Renal cortex interstitium (tissue), 11 donors: ENCODE measurements at regions not wholly inside any gene's neighbourhood (a gene's known extent, or its start where the extent isn't known, plus 50 kb on each side); places are given as distances from the start of the nearest gene placed in this dataset.

ENCODE experiments used
- DNase-seq, 11 donors: peaks; one replicate each; pipeline ENCODE4 v3.0.0-alpha.2; 2013; ENCODE audit warnings: low read depth in 9 of 11, low spot score in 4 of 11; ENCODE audit errors: extremely low read depth in 1 of 11

DNA sequence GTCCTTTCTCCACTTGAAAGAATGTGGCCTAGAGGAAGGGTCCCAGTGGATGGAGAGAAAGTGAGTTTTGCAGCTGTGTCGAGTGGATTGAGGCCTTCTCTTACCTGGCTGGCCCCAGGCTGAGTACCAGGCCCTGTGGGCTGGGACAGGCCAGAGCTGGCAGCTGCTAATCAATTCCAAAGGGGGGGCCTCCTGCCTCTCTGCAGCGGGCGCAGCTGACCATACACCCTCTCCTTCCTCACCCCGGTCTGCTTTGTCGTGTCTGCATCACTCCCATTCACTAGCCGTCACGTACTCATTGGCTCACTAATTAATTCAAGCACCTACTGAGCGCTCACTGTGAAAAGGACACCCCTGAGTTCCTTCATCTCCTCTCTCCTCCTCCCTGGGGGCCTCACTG lies 58.4 kb upstream of the PITX1 start:
- DNase-seq, result no peak

DNA sequence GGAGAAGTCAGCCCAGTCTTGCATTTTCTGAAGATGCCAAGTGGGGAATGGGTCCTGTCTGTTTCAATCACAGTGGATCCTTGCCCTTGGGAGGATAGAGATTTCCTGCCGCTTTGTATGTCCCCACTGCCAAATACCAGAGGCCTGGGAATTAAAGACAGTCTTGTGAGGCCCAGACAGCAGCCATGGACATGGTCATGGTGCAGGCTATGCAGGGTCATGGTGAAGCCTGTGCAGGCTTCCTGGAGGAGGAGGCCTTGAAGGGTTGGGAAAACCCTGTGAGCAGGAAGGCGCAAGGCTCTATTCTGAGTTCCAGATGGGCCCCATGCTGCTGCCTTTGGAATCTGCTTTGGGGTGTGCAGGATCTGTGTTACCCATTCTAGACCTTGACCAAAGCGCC lies 57.3 kb upstream of the PITX1 start:
- DNase-seq, result no peak

DNA sequence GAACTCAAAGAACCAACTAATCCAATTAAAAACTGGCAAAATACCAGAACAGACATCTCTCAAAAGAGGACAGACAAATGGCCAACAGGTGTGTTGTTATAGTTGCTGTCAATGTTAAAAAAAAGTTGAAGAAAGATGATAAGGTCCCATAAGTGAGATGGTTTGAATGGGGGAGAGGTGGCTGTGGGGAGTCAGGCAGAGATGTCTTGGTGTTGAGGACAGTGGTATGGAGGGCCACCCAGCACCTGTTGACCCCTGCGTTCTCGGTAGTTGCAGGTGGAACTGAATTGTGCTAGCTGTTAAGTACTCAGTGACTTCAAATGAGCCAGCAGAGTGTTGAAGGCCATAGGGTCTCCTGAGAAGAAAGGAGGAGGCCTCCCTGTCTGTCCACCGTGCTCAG lies 55.9 kb upstream of the PITX1 start:
- DNase-seq, result no peak

DNA sequence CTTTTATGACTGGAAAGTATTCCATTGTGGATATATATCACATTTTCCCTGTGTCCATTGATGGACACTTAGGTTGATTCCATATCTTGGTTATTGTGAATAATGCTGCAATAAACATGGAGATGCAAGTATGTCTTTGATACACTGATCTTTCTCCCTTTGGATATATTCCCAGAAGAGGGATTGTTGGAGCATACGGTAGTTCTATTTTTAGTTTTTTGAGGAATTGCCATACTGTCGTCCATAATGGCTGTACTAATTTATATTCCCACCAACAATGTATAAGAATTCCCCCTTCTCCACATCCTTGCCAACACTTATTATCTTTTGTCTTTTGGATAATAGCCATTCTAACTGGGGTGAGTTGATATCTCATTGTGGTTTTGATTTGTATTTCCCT lies 54.9 kb upstream of the PITX1 start:
- no peak for DNase-seq

DNA sequence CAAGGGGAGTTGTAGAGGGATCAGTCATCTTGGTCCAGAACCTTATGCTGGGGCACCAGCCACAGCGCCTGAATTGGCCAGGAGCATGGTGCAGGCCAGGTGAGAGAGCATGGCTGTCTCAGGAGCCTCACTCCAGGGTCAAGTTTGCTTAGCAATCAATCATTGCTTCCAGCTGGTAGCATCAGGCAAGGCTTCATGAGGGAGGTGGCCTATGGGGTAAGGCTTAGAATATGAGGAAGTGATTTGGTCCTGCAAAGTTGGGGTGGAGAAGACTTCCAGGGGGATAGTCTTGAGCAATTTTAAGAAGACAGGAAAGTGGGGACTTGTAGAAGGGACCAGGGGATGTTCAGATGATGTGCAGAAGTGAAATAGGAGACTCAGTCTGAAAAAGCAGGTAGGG lies 53.9 kb upstream of the PITX1 start:
- no peak for DNase-seq

DNA sequence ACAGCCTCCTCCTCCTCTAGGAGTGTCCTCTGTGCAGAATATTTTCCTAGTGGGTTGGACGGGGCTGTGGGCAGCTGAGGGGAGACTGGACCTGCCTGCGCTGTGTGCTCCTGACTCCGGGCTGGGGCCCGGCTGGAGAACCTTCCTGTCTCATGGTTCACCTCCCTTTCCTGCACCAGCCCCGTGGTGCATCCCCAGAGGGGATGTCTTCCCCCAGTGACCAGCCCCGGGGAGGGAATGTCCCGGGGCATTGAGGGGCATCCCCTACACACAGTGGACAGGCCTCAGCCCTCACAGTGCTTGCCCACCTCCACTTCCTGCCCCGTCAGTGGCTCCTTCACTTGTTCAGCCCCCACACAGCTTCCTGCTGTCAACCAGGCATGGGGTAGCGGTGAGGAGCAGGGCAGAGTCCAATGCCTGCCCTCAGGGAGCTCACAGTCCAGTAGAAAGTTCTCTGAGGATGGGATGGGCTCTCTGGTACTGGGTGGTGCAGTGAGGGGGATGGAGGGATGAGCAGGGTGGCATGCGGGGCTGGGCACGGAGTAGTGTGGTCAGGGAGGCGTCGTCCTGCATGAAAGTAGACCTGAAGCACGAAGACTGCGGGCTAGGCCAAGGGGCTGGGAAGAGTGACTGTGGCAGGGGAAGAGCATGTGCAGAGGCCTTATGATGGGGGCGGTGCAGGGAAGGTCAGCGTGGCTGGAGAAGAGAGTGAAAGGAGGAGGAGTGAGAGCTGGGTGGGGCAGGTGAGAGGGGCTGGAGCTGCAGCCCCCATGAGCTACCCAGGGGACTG lies 52.1 kb upstream of the PITX1 start:
- no peak for DNase-seq

DNA sequence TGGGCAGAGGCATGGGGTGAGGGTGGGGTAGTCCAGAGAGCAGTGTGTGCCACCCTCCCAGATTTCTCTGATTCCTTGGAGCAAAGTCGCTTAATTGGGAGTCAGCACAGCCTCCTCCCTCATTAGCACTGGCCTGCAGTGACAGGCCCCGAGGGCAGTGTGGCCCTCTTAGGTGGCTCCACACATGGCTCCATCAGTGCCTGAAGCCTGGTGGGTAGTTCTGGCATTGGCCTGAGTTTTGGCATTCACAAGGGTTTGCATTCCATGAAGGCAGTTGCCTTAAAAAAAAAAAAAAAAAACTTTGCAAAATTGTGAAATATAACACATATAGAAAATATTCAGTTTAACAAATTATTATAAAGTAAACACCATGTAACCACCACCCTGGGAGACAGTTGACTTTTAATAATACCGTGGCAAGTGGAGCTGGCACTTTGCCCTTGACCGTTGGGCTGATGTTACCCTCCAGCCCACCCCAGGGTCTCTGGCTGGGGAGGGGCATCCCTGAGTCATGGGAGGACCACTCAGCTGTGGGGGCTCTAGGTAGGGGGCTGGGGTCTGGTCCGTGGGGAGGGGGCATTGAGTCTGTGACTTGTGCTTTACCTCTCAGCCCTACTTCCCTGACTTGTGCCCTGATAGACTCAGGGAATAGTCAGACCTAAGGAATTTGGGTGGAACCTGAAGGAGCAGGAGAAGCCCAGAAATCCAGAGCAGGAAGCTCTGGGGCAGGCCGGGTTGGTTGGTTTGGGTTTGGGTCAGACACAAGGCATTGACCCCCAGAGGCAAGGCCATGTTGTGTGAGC lies 51.3 kb upstream of the PITX1 start:
- DNase-seq, result no peak
